ENCODE measurements at regions not wholly inside any gene's neighbourhood (a gene's known extent, or its start where the extent isn't known, plus 50 kb on each side); places are given as distances from the start of the nearest gene placed in this dataset.

DNA sequence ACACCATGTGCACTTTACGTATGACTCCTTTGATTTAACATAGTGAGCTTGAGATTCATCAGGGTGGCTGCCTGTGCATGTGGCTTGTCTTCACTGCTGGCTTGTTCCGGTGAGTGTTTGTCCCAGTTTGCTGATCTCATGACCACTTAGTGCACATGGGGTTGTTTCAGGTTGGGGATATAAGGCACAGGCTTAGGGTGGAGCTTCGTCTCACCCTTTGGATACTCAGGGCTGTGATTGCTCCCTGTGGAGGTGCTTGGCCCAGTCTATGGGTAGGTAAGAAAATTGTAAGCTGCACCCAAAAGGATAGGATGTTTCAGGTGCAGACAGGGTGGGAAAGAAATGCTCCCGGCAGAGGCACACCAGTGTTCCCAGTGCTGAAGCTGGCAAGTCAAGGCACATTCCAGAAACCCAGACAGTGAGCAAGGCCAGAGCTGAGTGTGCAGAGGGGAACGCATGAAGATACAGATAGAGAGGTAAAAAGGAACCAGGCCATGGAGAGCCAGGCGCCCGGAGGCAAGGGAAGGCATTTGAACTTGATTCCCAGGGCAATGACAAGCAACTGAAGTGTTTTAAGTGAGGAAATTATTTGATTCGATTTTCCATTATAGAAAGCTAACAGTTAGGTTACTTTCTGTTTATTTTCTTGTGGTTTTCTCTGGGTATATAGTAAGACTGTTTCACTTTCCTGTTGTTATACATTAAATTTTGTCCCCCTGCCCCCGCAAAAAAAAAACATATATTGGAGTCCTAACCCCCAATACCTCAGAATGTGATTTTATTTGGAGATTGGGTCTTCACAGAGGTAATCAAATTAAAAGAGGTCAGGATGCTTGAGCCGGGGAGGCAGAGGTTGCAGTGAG is 289.8 kb upstream of the KLF6 start:
- no peak for DNase-seq (ENCODE audit: low spot score)

DNA sequence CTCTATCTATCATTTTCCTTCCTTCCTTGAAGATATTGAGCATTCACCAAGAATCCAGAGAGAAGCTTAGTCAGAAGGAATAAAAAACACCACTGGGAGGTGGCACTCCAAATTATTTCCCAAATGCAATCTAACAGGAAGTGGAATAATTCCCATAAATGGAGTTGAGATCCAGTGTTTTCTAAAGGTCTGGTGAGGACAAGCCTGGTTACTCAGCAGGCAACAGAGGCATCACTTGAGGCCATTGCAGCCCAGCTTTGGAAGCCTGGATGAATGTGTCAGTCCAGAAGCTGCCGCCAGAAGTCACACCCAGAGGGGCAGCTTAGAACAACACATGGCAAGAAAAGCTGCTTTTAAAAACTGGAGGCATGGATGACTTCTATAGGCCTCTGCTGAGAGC is 288.9 kb upstream of the KLF6 start:
- DNase-seq (ENCODE audit: low spot score): no peak

DNA sequence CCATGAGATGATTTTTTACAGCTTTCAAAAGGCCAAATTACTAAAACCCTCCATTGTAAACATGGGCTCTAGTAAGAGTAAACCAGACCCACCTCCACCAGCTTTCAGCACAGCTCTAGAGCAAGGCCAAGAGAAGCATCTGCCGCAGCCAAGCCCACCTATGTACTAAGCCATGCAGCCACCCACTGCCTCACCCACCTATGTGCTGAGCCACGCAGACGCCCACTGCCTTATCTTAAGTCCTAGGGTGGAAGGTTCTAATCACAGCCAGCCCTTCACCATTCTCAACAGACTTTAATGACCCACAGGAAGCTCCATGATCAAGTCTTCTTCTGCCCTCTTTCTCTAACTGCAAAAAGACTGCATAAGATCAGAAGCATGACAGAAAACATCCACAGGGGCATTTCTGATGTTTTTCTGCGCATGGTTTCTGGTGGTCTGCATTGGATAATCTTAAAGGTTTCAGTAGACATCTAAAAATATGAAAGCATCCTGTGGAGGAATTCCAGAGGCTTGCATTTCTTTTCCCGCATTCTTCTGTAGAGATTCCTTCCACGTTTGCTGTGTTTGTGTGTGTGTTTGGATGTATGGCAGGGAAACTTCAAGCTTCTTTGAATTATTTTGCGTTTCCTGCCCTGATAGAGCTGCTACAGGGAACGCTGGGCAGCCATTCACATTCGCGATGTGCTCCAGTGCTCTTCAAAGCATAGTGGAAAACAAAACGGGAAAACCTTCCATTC is 286.1 kb upstream of the KLF6 start:
- no peak for DNase-seq (ENCODE audit: low spot score)

DNA sequence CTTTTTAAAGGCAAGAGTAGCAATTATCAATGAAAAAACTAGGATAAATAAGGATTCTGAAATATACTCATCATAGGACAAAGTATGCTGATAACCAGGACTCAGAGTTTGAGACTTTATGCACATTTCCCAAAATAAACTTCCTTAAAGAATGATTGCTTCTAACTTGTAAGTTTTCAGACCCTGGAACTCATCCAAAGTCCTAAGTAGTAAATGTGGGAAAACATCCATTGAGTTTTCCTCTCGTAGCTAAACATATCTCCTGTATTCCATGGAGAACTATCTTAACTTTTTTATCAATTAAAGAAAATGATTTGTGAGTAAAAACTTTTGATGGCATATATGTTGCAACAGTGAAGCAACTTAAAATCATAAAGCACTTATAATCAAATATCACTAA is 285.2 kb upstream of the KLF6 start:
- DNase-seq (ENCODE audit: low spot score): no peak

DNA sequence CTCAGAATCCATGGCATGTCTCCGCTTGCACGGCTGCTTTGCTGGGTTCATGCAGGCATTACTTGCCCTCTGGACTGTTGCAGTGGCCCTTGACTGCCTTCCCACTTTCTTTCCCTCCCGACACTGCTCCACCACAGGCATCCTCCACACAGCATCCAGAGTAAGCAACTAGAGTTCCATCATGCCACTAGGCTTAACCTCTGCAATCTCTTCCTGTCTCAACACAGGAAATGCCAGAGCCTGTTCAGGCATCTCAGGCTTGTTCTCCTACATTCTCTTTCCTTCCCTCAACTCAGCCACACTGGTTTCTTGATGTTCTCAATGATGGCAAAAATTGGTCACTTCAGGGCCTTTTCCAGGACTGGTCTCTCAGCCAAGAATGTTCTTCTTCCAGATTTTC is 284.5 kb upstream of the KLF6 start:
- DNase-seq (ENCODE audit: low spot score): no peak

DNA sequence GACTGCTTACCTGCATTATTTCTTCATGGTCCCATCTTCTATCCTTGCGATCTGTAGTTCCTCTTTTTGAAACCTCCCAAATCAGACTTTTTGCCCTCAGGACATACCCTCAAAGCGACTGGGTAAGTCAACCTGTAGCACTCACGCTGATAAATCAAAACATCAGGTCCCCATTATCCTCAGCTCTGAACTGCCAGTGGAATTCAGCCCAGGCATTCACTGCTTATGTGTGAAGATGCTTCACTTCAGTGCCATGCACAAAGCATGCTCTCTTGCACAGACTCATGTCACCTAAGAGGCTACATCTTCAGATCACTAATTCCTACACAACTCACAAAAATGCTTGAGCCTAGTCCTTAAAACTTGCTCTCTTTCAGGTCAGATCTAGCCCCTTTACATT is 283.6 kb upstream of the KLF6 start:
- no peak for DNase-seq (ENCODE audit: low spot score)

DNA sequence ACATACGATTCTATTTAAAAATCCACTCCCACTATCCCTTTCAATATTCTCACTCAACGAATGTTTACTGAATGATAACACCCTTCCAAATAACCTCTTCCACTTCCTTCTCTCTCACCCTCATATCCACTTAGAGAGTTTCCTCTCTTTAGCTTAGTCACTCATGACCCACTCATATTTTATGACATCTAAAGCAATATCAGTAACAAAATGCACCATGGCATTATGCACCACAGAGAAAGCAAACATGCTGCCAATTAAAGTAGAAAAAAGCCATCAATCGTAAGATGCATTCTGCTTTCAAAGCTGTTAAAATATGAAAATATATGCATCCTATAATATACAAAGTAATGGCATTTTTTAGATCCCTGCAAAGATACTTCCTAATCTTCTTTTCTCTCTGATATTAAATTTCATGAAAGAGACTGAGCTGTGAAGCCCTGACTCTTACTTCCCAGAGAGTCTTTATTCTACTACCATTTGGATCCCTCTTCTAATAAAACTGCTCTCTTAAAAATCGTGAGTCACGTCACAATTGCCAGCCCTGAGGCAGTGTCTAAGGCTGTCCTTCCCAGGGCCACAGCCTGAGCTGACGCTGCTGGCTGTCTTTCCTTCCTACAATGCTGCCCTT is 283.0 kb upstream of the KLF6 start:
- DNase-seq (ENCODE audit: low spot score): no peak

DNA sequence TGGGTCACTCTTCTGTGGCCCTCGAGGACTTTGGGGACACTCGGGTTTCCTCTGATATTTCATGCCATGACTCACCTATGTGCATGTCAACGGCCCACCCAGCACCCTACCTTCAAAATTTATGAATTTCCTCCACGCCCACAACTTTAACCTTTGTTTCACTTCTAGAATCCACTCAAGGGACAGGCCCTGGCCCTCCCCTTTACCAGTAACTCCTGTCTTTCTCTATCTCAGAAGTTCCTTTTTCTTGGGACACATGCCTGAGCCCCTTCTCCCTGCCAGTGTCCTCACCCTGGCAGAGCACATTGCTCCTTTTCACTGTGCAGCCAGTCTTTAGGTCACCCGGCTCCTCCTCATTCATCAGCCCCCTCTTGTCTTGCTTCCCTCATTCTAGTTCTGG is 282.5 kb upstream of the KLF6 start:
- no peak for DNase-seq (ENCODE audit: low spot score)

DNA sequence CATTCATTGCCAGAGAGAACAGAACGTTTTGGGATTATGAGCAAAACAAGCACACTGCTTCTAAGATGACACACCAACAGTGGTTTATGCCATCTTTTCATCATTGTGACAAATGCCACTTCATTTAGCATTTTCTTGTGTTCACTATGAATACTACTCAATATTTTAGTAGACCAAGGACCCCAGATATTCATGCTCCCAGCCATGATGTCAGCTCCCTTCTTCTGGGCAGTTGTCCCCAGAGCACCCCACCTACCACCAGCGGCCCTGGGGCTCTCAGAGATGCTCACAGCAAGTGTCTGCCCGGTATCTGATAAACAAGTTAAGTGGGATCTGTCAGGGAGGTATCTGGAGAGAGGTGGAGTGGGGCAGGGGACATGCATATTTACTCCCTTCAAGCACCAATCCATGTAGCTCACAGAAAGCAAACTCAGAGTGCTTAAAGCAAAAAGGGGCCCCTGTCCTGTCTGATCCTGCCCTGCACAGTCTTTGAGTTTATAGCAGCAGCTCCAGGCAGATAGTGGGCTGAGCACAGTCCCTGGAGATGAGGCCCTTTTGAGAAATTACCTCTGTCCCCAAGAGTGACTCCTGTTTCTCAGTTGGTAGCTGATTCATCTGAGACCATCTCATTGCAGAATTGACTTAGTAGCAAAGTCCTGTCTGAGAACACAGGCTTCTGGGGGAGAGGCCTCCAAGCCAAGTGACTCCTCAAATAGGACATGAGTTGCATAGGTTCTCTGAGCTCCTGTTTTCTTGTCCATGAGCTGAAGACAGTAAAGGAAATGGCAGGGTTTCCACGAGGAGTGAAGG is 281.8 kb upstream of the KLF6 start:
- DNase-seq (ENCODE audit: low spot score): no peak

DNA sequence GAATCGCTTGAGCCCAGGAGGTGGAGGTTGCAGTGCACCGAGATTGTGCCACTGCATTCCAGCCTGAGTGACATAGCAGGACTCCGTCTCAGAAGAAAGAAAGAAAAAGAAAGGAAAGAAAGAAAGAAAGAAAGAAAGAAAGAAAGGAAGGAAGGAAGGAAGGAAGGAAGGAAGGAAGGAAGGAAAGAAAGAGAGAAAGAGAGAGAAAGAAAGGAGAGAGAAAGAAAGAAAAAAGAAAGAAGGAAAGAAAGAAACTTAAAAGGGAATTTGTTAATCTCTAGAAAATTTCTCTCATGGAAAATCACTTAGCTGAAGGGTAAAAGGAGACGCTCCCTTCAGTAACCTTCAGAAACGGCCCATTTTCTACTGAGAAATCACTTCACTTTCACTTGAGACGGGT is 279.5 kb upstream of the KLF6 start:
- no peak for DNase-seq (ENCODE audit: low spot score)

DNA sequence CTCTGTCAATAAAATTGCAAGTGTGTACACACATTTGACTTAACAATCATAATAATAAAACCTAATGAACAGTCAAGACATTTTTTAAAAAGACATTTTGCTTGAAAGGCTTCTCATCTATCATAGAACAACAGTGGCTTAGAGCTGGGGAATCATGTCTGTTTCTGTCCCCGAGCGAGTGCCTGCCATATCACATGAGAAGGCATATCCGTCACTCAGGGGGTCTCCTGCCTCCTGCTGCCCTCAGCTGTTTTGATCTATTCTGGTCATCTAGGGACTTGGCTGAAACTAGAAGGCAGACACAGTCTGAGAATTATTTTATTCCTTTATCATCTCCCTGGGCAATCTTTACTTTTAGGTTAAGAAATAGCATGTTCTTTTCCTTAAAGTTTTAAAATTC is 278.7 kb upstream of the KLF6 start:
- DNase-seq (ENCODE audit: low spot score): no peak

DNA sequence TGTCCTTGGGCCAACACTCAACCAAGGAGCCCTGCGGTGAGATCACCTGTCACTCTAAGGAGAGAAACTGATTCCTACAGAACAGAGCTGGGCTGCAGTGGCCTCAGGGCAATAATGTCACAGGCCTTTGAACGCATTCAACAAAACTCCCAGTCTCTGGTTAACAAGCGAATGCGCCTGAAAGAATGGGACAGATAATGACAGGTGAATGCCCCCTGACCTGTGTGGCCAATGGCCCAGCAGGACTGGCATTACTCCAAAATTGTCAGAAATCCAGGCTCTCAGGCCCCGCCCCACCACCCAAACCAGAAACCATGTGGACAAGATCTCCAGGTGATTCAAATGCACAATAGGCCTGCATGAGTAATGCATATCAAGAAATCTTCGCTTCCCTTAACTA is 277.7 kb upstream of the KLF6 start:
- DNase-seq (ENCODE audit: low spot score): no peak

DNA sequence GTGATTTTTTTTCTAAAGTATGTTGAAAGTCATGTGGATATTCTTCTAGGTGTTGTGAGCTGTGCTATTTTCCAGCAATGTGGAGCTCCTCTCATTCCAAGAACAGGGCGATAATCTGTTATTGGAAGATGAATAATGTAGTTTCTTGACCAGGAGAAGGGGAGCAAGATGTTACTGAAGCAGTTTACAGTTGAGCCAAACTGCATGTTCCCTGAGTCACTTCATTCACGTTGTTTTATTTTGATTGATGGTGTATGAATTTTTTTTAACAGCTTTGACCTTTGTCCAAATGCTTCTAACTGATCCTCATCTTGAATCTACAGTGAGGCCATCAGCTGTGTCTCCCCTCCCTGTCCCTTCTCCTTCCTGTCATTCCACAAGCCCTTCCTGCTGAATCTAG is 277.1 kb upstream of the KLF6 start:
- no peak for DNase-seq (ENCODE audit: low spot score)

DNA sequence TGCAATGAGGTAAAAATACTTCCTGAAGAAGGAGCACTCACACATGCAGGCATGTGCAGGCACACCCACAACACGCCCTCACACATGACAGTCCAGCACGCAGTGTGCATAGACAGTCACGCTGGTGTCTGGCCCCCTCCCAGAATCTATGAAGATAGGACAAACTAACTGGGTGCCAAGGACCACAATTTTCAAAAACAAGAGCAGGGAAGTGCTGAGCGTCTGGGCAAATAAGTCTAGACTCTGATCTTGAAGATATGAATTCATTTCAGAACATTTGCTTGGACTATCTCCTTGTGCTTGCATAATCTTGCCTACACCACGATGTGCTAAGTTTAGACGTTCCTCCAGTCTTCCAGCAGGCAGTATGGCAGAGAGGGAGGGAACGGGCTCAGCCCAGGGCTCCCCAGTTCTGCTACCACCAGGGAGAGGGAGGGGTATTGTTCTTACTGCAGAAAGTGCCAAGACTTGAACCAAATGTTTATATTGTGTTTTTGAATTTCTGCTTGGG is 276.5 kb upstream of the KLF6 start:
- DNase-seq (ENCODE audit: low spot score): no peak

DNA sequence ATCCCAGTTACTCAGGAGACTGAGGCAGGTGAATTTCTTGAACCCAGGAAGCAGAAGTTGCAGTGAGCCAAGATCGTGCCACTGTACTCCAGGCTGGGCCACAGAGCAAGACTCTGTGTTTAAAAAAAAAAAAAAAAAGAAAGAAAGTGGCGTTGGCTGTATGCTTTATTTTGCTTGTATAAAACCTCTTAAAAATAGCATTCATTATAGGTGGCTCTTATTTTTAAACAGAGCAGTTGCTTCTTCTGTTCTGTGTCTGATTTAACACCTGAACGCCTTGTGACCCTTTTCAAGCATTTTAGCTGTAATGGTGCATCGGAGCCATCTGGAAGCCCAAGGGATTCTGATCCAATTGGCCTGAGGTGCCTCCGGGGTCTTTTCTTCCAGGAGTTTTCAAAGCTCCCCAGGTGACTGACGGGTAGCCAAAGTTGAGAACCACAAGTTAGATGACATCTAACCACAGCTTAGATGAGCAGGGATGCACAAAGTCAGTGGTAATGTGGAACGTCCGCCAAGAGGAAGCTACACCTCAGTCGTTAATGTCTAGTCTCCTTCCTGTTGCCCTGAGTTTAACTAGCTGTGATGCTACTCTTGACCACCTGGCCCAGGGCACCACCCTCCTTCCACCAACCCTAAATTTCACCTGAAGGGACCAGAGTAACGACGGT is 274.6 kb upstream of the KLF6 start:
- no peak for DNase-seq (ENCODE audit: low spot score)

DNA sequence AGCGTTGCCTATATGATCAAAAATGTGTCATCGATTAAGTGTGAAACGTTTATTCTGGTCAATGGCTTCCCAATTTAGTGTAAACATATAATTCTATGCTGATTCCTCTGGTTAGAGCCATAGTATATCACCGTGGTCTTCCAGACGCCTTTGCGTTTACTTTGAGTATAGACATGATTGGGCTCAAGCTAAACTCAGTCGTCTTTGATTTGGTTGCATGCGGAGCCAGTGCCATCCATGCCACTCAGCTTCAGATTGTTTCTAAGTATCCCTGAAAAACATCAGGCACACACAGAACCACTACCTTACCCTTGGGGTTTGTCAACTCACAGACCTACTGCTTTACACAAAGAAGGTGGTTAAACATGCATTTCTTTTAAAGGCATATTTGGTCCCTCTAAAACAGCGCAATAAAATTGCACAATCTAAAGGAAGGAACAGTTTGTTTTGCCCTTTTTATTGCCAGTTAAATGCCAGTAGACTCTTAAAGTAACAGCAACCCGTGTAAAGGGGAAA is 273.6 kb upstream of the KLF6 start:
- no peak for DNase-seq (ENCODE audit: low spot score)

DNA sequence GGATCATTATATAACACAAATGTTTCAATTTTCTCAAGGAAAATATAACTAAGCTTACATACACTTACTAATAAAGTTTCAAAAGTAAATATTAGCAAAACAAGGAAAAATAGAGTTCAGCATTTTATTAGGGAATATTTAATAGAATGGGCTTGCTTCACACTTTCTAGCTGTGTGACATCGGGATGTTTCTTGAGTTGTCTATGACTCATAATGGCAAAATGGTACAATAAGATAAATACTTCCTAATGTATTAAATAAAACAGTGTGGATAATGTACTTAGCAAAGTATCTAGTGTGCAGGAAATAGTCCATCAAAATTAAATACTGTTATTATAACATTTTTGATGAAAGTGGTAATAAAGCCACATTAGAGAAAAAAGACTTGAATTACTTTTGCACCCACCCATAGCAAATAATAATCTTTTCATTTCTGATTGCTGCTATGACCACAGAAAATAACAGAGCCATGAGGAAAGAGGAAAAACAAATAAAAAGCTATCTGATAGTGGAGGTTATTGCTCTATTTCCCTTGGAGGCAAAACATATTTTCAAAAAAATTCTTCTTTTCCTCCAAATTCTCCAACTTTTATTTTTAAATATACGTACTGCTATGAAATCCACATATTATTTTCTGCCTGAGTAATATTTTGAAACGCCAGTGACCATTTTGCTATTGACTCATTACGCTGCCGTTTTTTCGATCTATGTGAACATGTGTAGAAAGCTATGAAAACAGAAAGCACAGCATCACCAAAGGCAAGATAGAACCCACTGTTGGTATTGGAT is 272.9 kb upstream of the KLF6 start:
- DNase-seq (ENCODE audit: low spot score): no peak

DNA sequence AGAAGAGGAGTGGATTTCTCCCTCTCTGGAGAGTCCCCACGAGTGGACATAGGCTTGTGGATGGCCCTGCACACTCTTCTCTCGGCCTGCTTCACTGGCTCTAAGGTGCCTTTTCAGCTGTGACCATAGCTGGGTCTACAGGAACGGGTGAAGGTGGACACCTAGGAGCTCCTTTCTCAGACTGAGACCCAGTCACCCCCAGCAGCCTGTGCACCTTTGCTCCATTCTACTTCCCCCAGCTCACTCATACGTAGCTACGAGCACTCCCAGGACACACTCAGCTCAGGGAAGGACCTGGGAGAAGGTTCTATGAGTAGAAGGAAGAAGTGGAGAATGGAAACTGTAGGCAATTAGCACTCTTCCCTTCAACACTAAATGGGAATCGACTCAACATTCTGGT is 272.0 kb upstream of the KLF6 start:
- no peak for DNase-seq (ENCODE audit: low spot score)

DNA sequence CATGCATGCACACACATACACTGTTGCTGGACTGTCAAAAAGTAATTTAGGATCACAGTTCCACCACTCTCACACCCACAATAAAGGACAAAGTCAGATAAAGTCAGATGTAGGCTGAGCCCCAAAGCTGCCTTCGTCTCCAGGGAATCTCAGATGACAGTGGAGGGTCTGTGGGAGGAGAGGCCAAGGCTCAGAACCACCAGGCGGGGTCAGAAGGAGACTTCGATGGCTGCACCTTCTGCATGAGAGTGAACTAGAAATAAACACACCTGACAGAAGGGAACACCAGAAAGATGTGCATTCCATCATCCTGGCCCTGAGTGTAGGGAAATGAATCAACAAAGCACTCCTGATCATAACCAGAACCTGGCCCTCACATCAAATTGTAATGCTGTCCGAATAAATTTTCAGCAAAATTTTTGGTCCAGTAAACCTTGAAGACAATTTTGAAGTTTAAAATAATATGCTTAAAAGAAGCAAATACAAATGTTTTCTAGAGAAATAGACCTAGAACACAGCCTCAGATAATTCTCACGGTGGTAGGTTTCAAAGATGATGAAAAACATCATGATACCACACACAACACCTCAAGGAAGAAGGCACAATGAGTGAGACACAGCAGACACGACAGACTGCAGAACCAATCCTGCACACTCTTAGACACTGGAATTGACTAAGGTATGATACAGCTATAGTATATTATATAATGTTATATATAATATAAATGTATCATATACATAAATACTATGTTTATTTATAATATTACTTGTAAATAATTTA is 269.8 kb upstream of the KLF6 start:
- DNase-seq (ENCODE audit: low spot score): no peak

DNA sequence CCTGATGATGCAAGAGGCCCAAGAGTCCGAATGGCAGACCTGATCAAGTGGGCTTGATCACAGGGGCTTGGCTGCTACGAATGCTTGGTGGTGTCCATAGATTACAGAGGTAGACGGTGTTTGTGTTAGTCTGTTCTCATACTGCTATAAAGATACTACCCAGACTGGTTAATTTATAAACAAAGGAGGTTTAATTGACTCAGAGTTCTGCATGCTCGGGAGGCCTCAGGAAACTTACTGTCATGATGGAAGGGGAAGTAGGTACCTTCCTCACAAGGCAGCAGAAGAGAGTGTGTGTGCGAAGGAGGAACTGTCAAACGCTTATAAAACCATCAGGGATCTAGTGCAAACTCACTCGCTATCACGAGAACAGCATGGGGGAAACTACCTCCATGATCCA is 268.9 kb upstream of the KLF6 start:
- DNase-seq (ENCODE audit: low spot score): no peak

All from iPS-NIHi11 (cell line).